Hepatocyte (in vitro differentiated cells): ENCODE measurements at regions not wholly inside any gene's neighbourhood (a gene's known extent, or its start where the extent isn't known, plus 50 kb on each side); places are given as distances from the start of the nearest gene placed in this dataset.

Experiments
- DNase-seq: peaks from one replicate; pipeline ENCODE4 v3.0.0-alpha.2; 2016; ENCODE audit warnings: low spot score
- H2AFZ ChIP-seq: fragments of 200-600 bp; sonication (generic); 2 replicates; pipeline ENCODE4 v1.6.0; 2016; ENCODE audit warnings: antibody characterized with exemption, mild to moderate bottlenecking
- H3K27ac ChIP-seq: fragments of 200-600 bp; sonication (generic); 2 replicates; pipeline ENCODE4 v1.5.1; 2016; ENCODE audit warnings: mild to moderate bottlenecking
- H3K27me3 ChIP-seq: fragments of 200-600 bp; sonication (generic); 2 replicates; pipeline ENCODE4 v1.6.1; 2016
- H3K36me3 ChIP-seq: fragments of 200-600 bp; sonication (generic); replicated peaks from 2 replicates; pipeline ENCODE4 v1.5.1; 2016; ENCODE audit warnings: low read depth; ENCODE audit not compliant: insufficient read depth
- H3K4me1 ChIP-seq: fragments of 200-600 bp; sonication (generic); 2 replicates; pipeline ENCODE4 v1.5.1; 2016; ENCODE audit warnings: mild to moderate bottlenecking, moderate library complexity; ENCODE audit not compliant: insufficient read depth
- H3K4me2 ChIP-seq: fragments of 200-600 bp; sonication (generic); 2 replicates; pipeline ENCODE4 v1.6.0; 2016
- H3K4me3 ChIP-seq: fragments of 200-600 bp; sonication (generic); 2 replicates; pipeline ENCODE4 v1.5.1; 2016; ENCODE audit warnings: mild to moderate bottlenecking
- H3K79me2 ChIP-seq: fragments of 200-600 bp; sonication (generic); 2 replicates; pipeline ENCODE4 v1.6.0; 2017; ENCODE audit warnings: mild to moderate bottlenecking
- H3K9me2 ChIP-seq: fragments of 200-600 bp; sonication (generic); replicated peaks from 2 replicates; pipeline ENCODE4 v1.6.0; 2017; ENCODE audit warnings: mild to moderate bottlenecking; ENCODE audit not compliant: insufficient read depth
- H3K9me3 ChIP-seq: fragments of 200-600 bp; sonication (generic); 2 replicates; pipeline ENCODE4 v1.5.1; 2016; ENCODE audit warnings: low read depth, mild to moderate bottlenecking
- H4K20me1 ChIP-seq: fragments of 200-600 bp; sonication (generic); 2 replicates; pipeline ENCODE4 v1.6.0; 2016; ENCODE audit warnings: mild to moderate bottlenecking; ENCODE audit not compliant: insufficient read depth, poor library complexity, severe bottlenecking
- EZH2 ChIP-seq: fragments of 200-600 bp; sonication (generic); IDR thresholded peaks from 2 replicates; pipeline ENCODE4 v1.6.1; 2016; ENCODE audit warnings: antibody characterized with exemption, mild to moderate bottlenecking, borderline replicate concordance
- EZH2phosphoT487 ChIP-seq: fragments of 200-600 bp; sonication (generic); IDR thresholded peaks from one replicate; pipeline ENCODE4 v1.6.1; 2018; ENCODE audit warnings: antibody characterized with exemption, mild to moderate bottlenecking, low read depth, moderate library complexity; ENCODE audit not compliant: unreplicated experiment, severe bottlenecking
- WGBS: methylation state at CpG from one replicate; pipeline ENCODE4 v1.1.6; 2016; ENCODE audit warnings: low lambda C conversion rate; ENCODE audit errors: missing lambda C conversion rate; 5-methylcytosine and 5-hydroxymethylcytosine counted together
- TF ChIP-seq, protein P1 (sequence below): fragments of 200-600 bp; sonication (generic); IDR thresholded peaks from 2 replicates; pipeline ENCODE4 v1.5.1; 2016; ENCODE audit warnings: antibody characterized with exemption, mild to moderate bottlenecking; ENCODE audit not compliant: poor library complexity

DNA sequence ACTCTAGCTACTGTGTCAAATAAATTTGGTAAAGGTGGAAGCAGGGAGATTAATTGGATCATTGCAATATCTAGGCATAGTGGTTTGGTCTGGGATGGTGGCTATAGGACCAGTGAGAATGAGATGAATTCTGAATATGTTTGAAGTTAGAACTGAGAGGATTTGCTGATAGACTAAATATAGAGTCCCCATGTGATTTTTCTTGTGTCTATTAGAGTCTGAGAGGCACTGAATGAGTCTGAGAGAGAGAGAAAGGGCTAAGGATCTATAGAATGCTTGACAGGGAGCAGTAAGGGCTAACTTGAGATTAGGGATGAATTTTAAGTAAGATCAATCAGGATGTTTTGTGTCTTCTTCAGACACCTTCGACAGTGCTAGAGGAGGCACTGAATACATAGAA, 77.9 kb upstream of the CHL1 start:
- no peak for TF ChIP-seq EZH2
- TF ChIP-seq, protein P1, sequence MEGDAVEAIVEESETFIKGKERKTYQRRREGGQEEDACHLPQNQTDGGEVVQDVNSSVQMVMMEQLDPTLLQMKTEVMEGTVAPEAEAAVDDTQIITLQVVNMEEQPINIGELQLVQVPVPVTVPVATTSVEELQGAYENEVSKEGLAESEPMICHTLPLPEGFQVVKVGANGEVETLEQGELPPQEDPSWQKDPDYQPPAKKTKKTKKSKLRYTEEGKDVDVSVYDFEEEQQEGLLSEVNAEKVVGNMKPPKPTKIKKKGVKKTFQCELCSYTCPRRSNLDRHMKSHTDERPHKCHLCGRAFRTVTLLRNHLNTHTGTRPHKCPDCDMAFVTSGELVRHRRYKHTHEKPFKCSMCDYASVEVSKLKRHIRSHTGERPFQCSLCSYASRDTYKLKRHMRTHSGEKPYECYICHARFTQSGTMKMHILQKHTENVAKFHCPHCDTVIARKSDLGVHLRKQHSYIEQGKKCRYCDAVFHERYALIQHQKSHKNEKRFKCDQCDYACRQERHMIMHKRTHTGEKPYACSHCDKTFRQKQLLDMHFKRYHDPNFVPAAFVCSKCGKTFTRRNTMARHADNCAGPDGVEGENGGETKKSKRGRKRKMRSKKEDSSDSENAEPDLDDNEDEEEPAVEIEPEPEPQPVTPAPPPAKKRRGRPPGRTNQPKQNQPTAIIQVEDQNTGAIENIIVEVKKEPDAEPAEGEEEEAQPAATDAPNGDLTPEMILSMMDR, result no peak
- TF ChIP-seq EZH2phosphoT487, result no peak
- H2AFZ ChIP-seq, result no peak overlapping the region
- no peak overlapping the region for H3K4me2 ChIP-seq
- no peaks in the 10 kb centered on the region for H4K20me1 ChIP-seq
- DNase-seq, result no peak
- no peaks in the 10 kb centered on the region for H3K27me3 ChIP-seq
- H3K4me1 ChIP-seq, result no peaks in the 10 kb centered on the region
- WGBS, result 83% methylated on average over 1 of the region's 1 CpG
- no peak overlapping the region for H3K27ac ChIP-seq
- H3K4me3 ChIP-seq, result no peak overlapping the region
- H3K79me2 ChIP-seq, result no peaks in the 10 kb centered on the region
- no peaks in the 10 kb centered on the region for H3K36me3 ChIP-seq
- no peaks in the 10 kb centered on the region for H3K9me3 ChIP-seq
- no peaks in the 10 kb centered on the region for H3K9me2 ChIP-seq

DNA sequence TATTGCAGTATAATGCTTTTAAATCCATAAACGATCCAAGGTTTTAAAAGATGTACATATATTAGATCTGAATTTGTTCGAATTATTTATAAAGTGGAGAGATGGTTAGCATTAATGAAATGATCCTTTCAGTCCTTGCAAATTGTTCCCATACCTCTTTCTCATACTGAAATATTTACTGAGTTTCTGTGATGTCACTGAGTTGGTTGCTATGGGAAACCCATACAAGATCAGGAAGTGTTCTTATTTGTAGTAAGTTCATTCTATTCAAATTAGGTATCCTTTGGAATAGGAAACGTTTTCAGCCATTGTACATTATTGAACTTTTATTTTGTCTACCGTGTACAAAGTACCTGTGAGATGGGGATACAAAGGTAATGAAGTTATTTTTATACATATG, 73.2 kb upstream of the CHL1 start:
- no peak overlapping the region for H3K27ac ChIP-seq
- no peaks in the 10 kb centered on the region for H3K9me3 ChIP-seq
- H3K27me3 ChIP-seq, result no peaks in the 10 kb centered on the region
- 86% methylated on average over 4 of the region's 4 CpGs for WGBS
- H4K20me1 ChIP-seq, result no peaks in the 10 kb centered on the region
- TF ChIP-seq EZH2phosphoT487, result no peak
- TF ChIP-seq, protein P1, result no peak
- TF ChIP-seq EZH2, result no peak
- no peak overlapping the region for H2AFZ ChIP-seq
- DNase-seq, result no peak
- H3K4me1 ChIP-seq, result no peaks in the 10 kb centered on the region
- H3K4me3 ChIP-seq, result no peak overlapping the region
- H3K9me2 ChIP-seq, result no peaks in the 10 kb centered on the region
- no peaks in the 10 kb centered on the region for H3K79me2 ChIP-seq
- no peaks in the 10 kb centered on the region for H3K36me3 ChIP-seq
- H3K4me2 ChIP-seq, result no peak overlapping the region

DNA sequence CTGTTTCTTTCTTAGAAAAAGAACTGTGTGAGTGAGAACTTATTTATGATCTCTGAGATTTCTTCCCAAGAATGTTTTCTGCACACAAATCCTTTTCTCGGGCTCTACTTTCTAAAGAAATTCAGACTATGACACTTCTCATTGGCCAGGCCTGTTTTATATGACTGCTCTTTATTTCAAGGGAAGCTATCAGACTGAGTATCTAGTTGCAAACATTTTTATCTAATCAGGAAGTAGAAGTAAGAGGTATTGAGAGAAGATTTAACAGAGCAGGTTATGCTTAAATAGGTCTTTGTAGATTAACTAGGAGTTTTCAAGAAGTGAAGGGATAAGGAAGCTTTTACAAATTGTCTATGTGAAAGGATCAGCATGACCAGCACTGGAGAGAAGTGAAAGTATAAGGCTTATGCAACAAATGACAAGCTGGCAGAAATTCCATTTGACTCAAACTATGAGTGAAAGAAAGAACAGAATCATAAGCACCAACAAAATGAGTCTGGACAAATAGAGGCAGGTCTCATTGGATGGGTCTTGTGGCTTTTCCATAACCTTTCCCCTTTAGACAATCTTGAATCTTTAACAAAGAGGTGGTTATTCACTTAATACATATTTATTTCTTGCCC, 71.9 kb upstream of the CHL1 start:
- 40% methylated on average over 1 of the region's 1 CpG for WGBS
- no peak overlapping the region for H2AFZ ChIP-seq
- DNase-seq, result no peak
- no peaks in the 10 kb centered on the region for H4K20me1 ChIP-seq
- no peaks in the 10 kb centered on the region for H3K27me3 ChIP-seq
- no peak overlapping the region for H3K27ac ChIP-seq
- TF ChIP-seq EZH2 (no peak), EZH2phosphoT487 (no peak)
- TF ChIP-seq, protein P1, result no peak
- no peaks in the 10 kb centered on the region for H3K79me2 ChIP-seq
- H3K36me3 ChIP-seq, result no peaks in the 10 kb centered on the region
- no peaks in the 10 kb centered on the region for H3K4me1 ChIP-seq
- H3K9me3 ChIP-seq, result no peaks in the 10 kb centered on the region
- no peak overlapping the region for H3K4me3 ChIP-seq
- no peak overlapping the region for H3K4me2 ChIP-seq
- no peaks in the 10 kb centered on the region for H3K9me2 ChIP-seq
